HL-60 (cell line): ENCODE measurements at regions not wholly inside any gene's neighbourhood (a gene's known extent, or its start where the extent isn't known, plus 50 kb on each side); places are given as distances from the start of the nearest gene placed in this dataset.

Source experiments
- DNase-seq, 2 experiments: peaks; one replicate each; pipeline ENCODE4 v3.0.0-alpha.2; 2010 to 2020; ENCODE audit warnings: low read depth in 1 of 2, low spot score in 1 of 2
- H3K27ac ChIP-seq: fragments of 250-450 bp; sonication (Bioruptor Pico); replicated peaks from 2 replicates; pipeline ENCODE4 v1.5.1; 2020; ENCODE audit warnings: mild to moderate bottlenecking, moderate library complexity
- H3K27me3 ChIP-seq: fragments of 250-450 bp; sonication (Bioruptor Pico); 2 replicates; pipeline ENCODE4 v1.5.1; 2021; ENCODE audit warnings: mild to moderate bottlenecking, moderate library complexity; ENCODE audit not compliant: insufficient read depth, poor library complexity, severe bottlenecking
- H3K4me3 ChIP-seq: replicated peaks from 2 replicates; pipeline ENCODE4 v1.5.1; 2011; ENCODE audit warnings: mild to moderate bottlenecking, control low read depth, low read length; ENCODE audit not compliant: insufficient read depth
- CTCF ChIP-seq: IDR thresholded peaks from one replicate; pipeline ENCODE4 v1.5.1; 2011; ENCODE audit warnings: low read length, control low read depth, inconsistent platforms; ENCODE audit not compliant: insufficient read depth
- GABPA ChIP-seq: IDR thresholded peaks from 2 replicates; pipeline ENCODE4 v1.6.1; 2012; ENCODE audit warnings: low read depth
- POLR2AphosphoS5 ChIP-seq: IDR thresholded peaks from 2 replicates; pipeline ENCODE4 v1.6.1; 2012; ENCODE audit warnings: low read depth
- SPI1 ChIP-seq: IDR thresholded peaks from 2 replicates; pipeline ENCODE4 v1.6.1; 2012; ENCODE audit warnings: low read depth, mild to moderate bottlenecking, borderline replicate concordance
- TF ChIP-seq, protein P1 (sequence below): IDR thresholded peaks from 2 replicates; pipeline ENCODE4 v1.6.1; 2012; ENCODE audit warnings: low read depth; ENCODE audit not compliant: insufficient replicate concordance

- DNase-seq, result no peak
- TF ChIP-seq POLR2AphosphoS5 (no peak), CTCF (no peak), SPI1 (no peak), GABPA (no peak)
- TF ChIP-seq, protein P1, sequence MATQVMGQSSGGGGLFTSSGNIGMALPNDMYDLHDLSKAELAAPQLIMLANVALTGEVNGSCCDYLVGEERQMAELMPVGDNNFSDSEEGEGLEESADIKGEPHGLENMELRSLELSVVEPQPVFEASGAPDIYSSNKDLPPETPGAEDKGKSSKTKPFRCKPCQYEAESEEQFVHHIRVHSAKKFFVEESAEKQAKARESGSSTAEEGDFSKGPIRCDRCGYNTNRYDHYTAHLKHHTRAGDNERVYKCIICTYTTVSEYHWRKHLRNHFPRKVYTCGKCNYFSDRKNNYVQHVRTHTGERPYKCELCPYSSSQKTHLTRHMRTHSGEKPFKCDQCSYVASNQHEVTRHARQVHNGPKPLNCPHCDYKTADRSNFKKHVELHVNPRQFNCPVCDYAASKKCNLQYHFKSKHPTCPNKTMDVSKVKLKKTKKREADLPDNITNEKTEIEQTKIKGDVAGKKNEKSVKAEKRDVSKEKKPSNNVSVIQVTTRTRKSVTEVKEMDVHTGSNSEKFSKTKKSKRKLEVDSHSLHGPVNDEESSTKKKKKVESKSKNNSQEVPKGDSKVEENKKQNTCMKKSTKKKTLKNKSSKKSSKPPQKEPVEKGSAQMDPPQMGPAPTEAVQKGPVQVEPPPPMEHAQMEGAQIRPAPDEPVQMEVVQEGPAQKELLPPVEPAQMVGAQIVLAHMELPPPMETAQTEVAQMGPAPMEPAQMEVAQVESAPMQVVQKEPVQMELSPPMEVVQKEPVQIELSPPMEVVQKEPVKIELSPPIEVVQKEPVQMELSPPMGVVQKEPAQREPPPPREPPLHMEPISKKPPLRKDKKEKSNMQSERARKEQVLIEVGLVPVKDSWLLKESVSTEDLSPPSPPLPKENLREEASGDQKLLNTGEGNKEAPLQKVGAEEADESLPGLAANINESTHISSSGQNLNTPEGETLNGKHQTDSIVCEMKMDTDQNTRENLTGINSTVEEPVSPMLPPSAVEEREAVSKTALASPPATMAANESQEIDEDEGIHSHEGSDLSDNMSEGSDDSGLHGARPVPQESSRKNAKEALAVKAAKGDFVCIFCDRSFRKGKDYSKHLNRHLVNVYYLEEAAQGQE, result no peak
- Histone ChIP-seq H3K27ac (no peak overlapping the region), H3K27me3 (no peaks in the 10 kb centered on the region), H3K4me3 (no peak overlapping the region)
Measured at GRCh38 chr3:20809356-20809755, 623.4 kb upstream of the SGO1 start.

GRCh38 chr3:20808864-20809263, 622.9 kb upstream of the SGO1 start:
- Histone ChIP-seq H3K27ac (no peak overlapping the region), H3K27me3 (no peaks in the 10 kb centered on the region), H3K4me3 (no peak overlapping the region)
- no peak for TF ChIP-seq SPI1
- TF ChIP-seq, protein P1, result no peak
- TF ChIP-seq CTCF, result no peak
- no peak for TF ChIP-seq POLR2AphosphoS5
- DNase-seq, result no peak

- no peak for DNase-seq
- H3K27ac ChIP-seq, result no peak overlapping the region
- TF ChIP-seq CTCF (no peak), POLR2AphosphoS5 (no peak), GABPA (no peak), SPI1 (no peak)
- TF ChIP-seq, protein P1, result no peak
- H3K27me3 ChIP-seq, result no peaks in the 10 kb centered on the region
- H3K4me3 ChIP-seq, result no peak overlapping the region
Measured at GRCh38 chr3:20798666-20799065, 612.7 kb upstream of the SGO1 start.
